H1 (cell line): ENCODE measurements at regions not wholly inside any gene's neighbourhood (a gene's known extent, or its start where the extent isn't known, plus 50 kb on each side); places are given as distances from the start of the nearest gene placed in this dataset.

Experiments
- CTCF ChIA-PET: fragments of 300-600 bp; sonication (Branson Sonifier 250); formaldehyde crosslinking; loops from one replicate; lab custom pipeline; 2021; ENCODE audit not compliant: partially characterized antibody; lab: Charles Lee
- POLR2A ChIA-PET: fragments of 300-600 bp; sonication (Branson Sonifier 250); formaldehyde crosslinking; loops from one replicate; lab custom pipeline; 2021; ENCODE audit warnings: inconsistent platforms; ENCODE audit not compliant: partially characterized antibody; lab: Charles Lee
- DNase-seq, 2 experiments: peaks; one replicate each; pipeline versions ENCODE4 v3.0.0 to v3.0.0-alpha.2; 2010 to 2022; ENCODE audit warnings: low spot score in 2 of 2, low read depth in 1 of 2, mixed read lengths in 1 of 2
- FAIRE-seq: peaks from 2 replicates; lab custom pipeline; 2011; peaks lifted over from hg19 to GRCh38; lab: Jason Lieb, UNC
- H2AFZ ChIP-seq: 2 replicates; pipeline ENCODE4 v1.8.1; 2012; ENCODE audit warnings: low read length, inconsistent platforms
- H2AK5ac ChIP-seq: 2 replicates; pipeline ENCODE4 v1.6.1; 2013; ENCODE audit warnings: low read depth, low read length
- H2BK120ac ChIP-seq: replicated peaks from 2 replicates; pipeline ENCODE3; 2013; ENCODE audit warnings: low read depth, low read length, inconsistent platforms
- H2BK12ac ChIP-seq: 2 replicates; pipeline ENCODE4 v1.6.1; 2013; ENCODE audit warnings: low read depth, low read length
- H2BK15ac ChIP-seq: 2 replicates; pipeline ENCODE4 v1.6.1; 2013; ENCODE audit warnings: low read length
- H2BK20ac ChIP-seq: 2 replicates; pipeline ENCODE4 v1.6.1; 2013; ENCODE audit warnings: low read length
- H2BK5ac ChIP-seq: 2 replicates; pipeline ENCODE4 v1.6.1; 2013; ENCODE audit warnings: low read depth, low read length
- H3K14ac ChIP-seq: 2 replicates; pipeline ENCODE4 v1.6.1; 2013; ENCODE audit warnings: inconsistent platforms; ENCODE audit not compliant: insufficient read length
- H3K18ac ChIP-seq: 2 replicates; pipeline ENCODE4 v1.6.1; 2013; ENCODE audit warnings: low read length; ENCODE audit errors: extremely low read depth
- H3K23ac ChIP-seq: 2 replicates; pipeline ENCODE4 v1.6.1; 2013; ENCODE audit warnings: inconsistent platforms; ENCODE audit not compliant: insufficient read length
- H3K23me2 ChIP-seq: 2 replicates; pipeline ENCODE4 v1.6.1; 2013; ENCODE audit warnings: low read depth, low read length
- H3K27ac ChIP-seq: 2 replicates; pipeline ENCODE4 v1.6.1; 2011; ENCODE audit warnings: low read depth, low read length, inconsistent platforms
- H3K27me3 ChIP-seq, 4 experiments: replicated peaks in 1 of 4; 1 replicate in 1 of 4; 2 replicates in 3 of 4; pipeline versions ENCODE4 v1.6.1 to v1.8.1; 2011 to 2013; ENCODE audit warnings: low read length in 3 of 4, mild to moderate bottlenecking in 3 of 4, inconsistent platforms in 2 of 4, mixed read lengths in 2 of 4, moderate library complexity in 1 of 4; ENCODE audit not compliant: control insufficient read depth in 3 of 4, insufficient read depth in 3 of 4; ENCODE audit errors: extremely low read depth in 1 of 4
- H3K36me3 ChIP-seq, 4 experiments: 2 replicates each; pipeline versions ENCODE4 v1.6.1 to v1.8.1; 2011 to 2013; ENCODE audit warnings: mild to moderate bottlenecking in 4 of 4, low read length in 3 of 4, moderate library complexity in 2 of 4, control low read depth in 1 of 4, inconsistent platforms in 1 of 4; ENCODE audit not compliant: insufficient read depth in 4 of 4, control insufficient read depth in 2 of 4
- H3K4ac ChIP-seq: replicated peaks from 2 replicates; pipeline ENCODE3; 2013; ENCODE audit warnings: low read length, low read depth, mixed read lengths, inconsistent platforms; ENCODE audit not compliant: insufficient read length
- H3K4me1 ChIP-seq, 4 experiments: replicated peaks in 1 of 4; 1 replicate in 1 of 4; 2 replicates in 3 of 4; pipeline versions ENCODE4 v1.6.1 to v1.8.1; 2011 to 2013; ENCODE audit warnings: low read length in 3 of 4, inconsistent platforms in 2 of 4, mixed read lengths in 1 of 4; ENCODE audit not compliant: insufficient read depth in 4 of 4, control insufficient read depth in 3 of 4
- H3K4me2 ChIP-seq, 2 experiments: 2 replicates each; pipeline versions ENCODE4 v1.6.1 to v1.8.1; 2011 to 2013; ENCODE audit warnings: low read depth in 2 of 2, low read length in 2 of 2, control low read depth in 1 of 2, inconsistent platforms in 1 of 2, mild to moderate bottlenecking in 1 of 2; ENCODE audit not compliant: insufficient read depth in 1 of 2
- H3K4me3 ChIP-seq, 4 experiments: fragments of 200-600, 300-600 bp in 1 of 4; sonication (generic), shearing (Covaris generic), sonication (Bioruptor Twin) in 1 of 4; 2 replicates each; pipeline versions ENCODE4 v1.5.1 to v1.8.1; 2011 to 2016; ENCODE audit warnings: low read length in 4 of 4, low read depth in 3 of 4, control low read depth in 2 of 4, inconsistent platforms in 2 of 4, mild to moderate bottlenecking in 2 of 4, mixed read lengths in 1 of 4, moderate library complexity in 1 of 4; ENCODE audit not compliant: insufficient read depth in 2 of 4; ENCODE audit errors: extremely low read depth in 1 of 4
- H3K56ac ChIP-seq: replicated peaks from 2 replicates; pipeline ENCODE3; 2013; ENCODE audit warnings: low read depth, mild to moderate bottlenecking, mixed read lengths, low read length, inconsistent platforms; ENCODE audit not compliant: insufficient read length
- H3K79me1 ChIP-seq: 2 replicates; pipeline ENCODE4 v1.6.1; 2013; ENCODE audit warnings: low read depth, low read length, control low read depth
- H3K79me2 ChIP-seq, 2 experiments: 2 replicates each; pipeline versions ENCODE4 v1.6.1 to v1.8.1; 2012 to 2013; ENCODE audit warnings: low read length in 2 of 2, mild to moderate bottlenecking in 2 of 2, inconsistent platforms in 1 of 2; ENCODE audit not compliant: insufficient read depth in 2 of 2, control insufficient read depth in 1 of 2
- H3K9ac ChIP-seq, 4 experiments: replicated peaks in 1 of 4; 1 replicate in 1 of 4; 2 replicates in 3 of 4; pipeline versions ENCODE4 v1.6.1 to v1.8.1; 2011 to 2013; ENCODE audit warnings: low read depth in 3 of 4, low read length in 3 of 4, control low read depth in 2 of 4, mild to moderate bottlenecking in 2 of 4, moderate library complexity in 2 of 4, inconsistent platforms in 1 of 4; ENCODE audit errors: extremely low read depth in 1 of 4
- H3K9me3 ChIP-seq, 2 experiments: 2 replicates each; pipeline versions ENCODE4 v1.6.1 to v1.8.1; 2012 to 2013; ENCODE audit warnings: mild to moderate bottlenecking in 2 of 2, moderate library complexity in 2 of 2, control low read depth in 1 of 2, inconsistent platforms in 1 of 2, low read depth in 1 of 2, low read length in 1 of 2, mixed read lengths in 1 of 2; ENCODE audit not compliant: insufficient read depth in 2 of 2
- H4K20me1 ChIP-seq, 2 experiments: replicated peaks in 1 of 2; 2 replicates each; pipeline versions ENCODE3 to v1.8.1; 2011 to 2013; ENCODE audit warnings: inconsistent platforms in 2 of 2, low read length in 2 of 2, mild to moderate bottlenecking in 1 of 2; ENCODE audit not compliant: insufficient read depth in 2 of 2, control insufficient read depth in 1 of 2
- H4K5ac ChIP-seq: 2 replicates; pipeline ENCODE4 v1.6.1; 2013; ENCODE audit warnings: low read length, low read depth, mixed read lengths, inconsistent platforms; ENCODE audit not compliant: insufficient read length
- H4K8ac ChIP-seq: 2 replicates; pipeline ENCODE4 v1.8.0; 2013; ENCODE audit warnings: mild to moderate bottlenecking, moderate library complexity, low read length, inconsistent platforms; ENCODE audit not compliant: insufficient read depth; ENCODE audit errors: extremely low read depth
- H4K91ac ChIP-seq: replicated peaks from 2 replicates; pipeline ENCODE3; 2013; ENCODE audit warnings: low read length, mixed read lengths, inconsistent platforms; ENCODE audit not compliant: insufficient read length
- BRCA1 ChIP-seq: IDR thresholded peaks from 2 replicates; pipeline ENCODE4 v1.6.1; 2012; ENCODE audit warnings: low read depth, low read length, improper control_type of control experiment
- EP300 ChIP-seq, 2 experiments: IDR thresholded peaks; 1 replicate in 1 of 2; 2 replicates in 1 of 2; pipeline ENCODE4 v1.6.1; 2011 to 2012; ENCODE audit warnings: low read depth in 2 of 2, low read length in 2 of 2, mild to moderate bottlenecking in 2 of 2, borderline replicate concordance in 1 of 2, inconsistent platforms in 1 of 2, moderate library complexity in 1 of 2
- EZH2 ChIP-seq: fragments of 200-600 bp; sonication (generic); IDR thresholded peaks from 2 replicates; pipeline ENCODE4 v1.7.1; 2012; ENCODE audit warnings: low read depth, mild to moderate bottlenecking, moderate library complexity, low read length, inconsistent platforms; ENCODE audit not compliant: severe bottlenecking
- GTF2F1 ChIP-seq: IDR thresholded peaks from 2 replicates; pipeline ENCODE4 v1.6.1; 2012; ENCODE audit warnings: low read depth, low read length, improper control_type of control experiment, borderline replicate concordance
- JUND ChIP-seq: IDR thresholded peaks from 2 replicates; pipeline ENCODE4 v1.6.1; 2011; ENCODE audit warnings: mild to moderate bottlenecking, improper control_type of control experiment, low read length
- PHF8 ChIP-seq: fragments of 200-600 bp; sonication (generic); conservative IDR thresholded peaks from 2 replicates; pipeline ENCODE4 v1.7.1; 2012; ENCODE audit warnings: low read depth, mild to moderate bottlenecking, inconsistent platforms, low read length, moderate library complexity
- RBBP5 ChIP-seq: IDR thresholded peaks from 2 replicates; pipeline ENCODE4 v1.7.1; 2012; ENCODE audit warnings: low read depth, mild to moderate bottlenecking, inconsistent platforms, low read length, moderate library complexity, borderline replicate concordance
- RFX5 ChIP-seq: IDR thresholded peaks from 2 replicates; pipeline ENCODE4 v1.6.1; 2011; ENCODE audit warnings: low read depth, low read length, improper control_type of control experiment, borderline replicate concordance
- SAP30 ChIP-seq: fragments of 300-600 bp; sonication (generic); IDR thresholded peaks from 2 replicates; pipeline ENCODE4 v1.7.1; 2012; ENCODE audit warnings: low read length, moderate library complexity, mild to moderate bottlenecking, inconsistent platforms; ENCODE audit not compliant: insufficient read depth, insufficient replicate concordance
- SIN3A ChIP-seq, 2 experiments: IDR thresholded peaks in 1 of 2; conservative IDR thresholded peaks in 1 of 2; 2 replicates each; pipeline ENCODE4 v1.6.1; 2011 to 2012; ENCODE audit warnings: low read length in 2 of 2, improper control_type of control experiment in 1 of 2, low read depth in 1 of 2, mild to moderate bottlenecking in 1 of 2
- SUZ12 ChIP-seq: fragments of 200-600 bp; sonication (generic); IDR thresholded peaks from 2 replicates; pipeline ENCODE4 v1.6.1; 2012; ENCODE audit warnings: mild to moderate bottlenecking, inconsistent platforms, low read length, moderate library complexity, mixed read lengths
- WGBS, 2 experiments: shearing (Covaris generic) in 1 of 2; methylation state at CpG; one replicate each; pipeline versions ENCODE4 v1.1.6 to v1.1.7; 2013 to 2015; ENCODE audit warnings: low lambda C conversion rate in 2 of 2, mixed read lengths in 2 of 2, inconsistent platforms in 1 of 2, low coverage in 1 of 2, missing lambda C conversion rate in 1 of 2; ENCODE audit not compliant: insufficient replicate concordance in 2 of 2, insufficient coverage in 1 of 2, insufficient read length in 1 of 2; ENCODE audit errors: extremely low coverage in 1 of 2, missing lambda C conversion rate in 1 of 2; 5-methylcytosine and 5-hydroxymethylcytosine counted together

DNA sequence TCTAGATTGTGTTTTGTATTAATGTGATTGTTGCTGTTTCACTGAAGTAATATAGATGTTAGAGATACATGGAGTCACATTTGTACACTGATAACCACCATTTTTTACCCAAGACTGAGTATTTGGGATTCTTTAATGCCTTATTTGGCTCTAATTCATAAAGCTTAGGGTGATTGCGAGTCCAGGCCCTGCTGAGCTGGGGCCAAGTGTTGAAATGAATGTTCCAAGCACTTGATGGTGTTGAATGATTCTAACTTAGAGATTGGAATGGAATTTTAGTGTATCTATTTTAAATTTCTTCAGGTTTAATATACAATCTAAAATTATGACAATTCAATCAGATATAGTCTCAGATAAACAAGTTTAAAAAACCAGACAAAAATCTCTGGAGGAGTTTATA is 329.4 kb upstream of the SLC35B3 start:
- WGBS, 2 experiments = 92% methylated on average over 1 of the region's 1 CpG; no CpG with 5 or more reads in 1 of the 2 experiments
- H2BK20ac ChIP-seq = no peak overlapping the region
- H2AFZ ChIP-seq = no peak overlapping the region
- no peak overlapping the region for H3K4me3 ChIP-seq
- no peak overlapping the region for H2BK120ac ChIP-seq
- no peak overlapping the region for H3K14ac ChIP-seq
- no peak overlapping the region for H3K9ac ChIP-seq
- H3K36me3 ChIP-seq = no peaks in the 10 kb centered on the region
- no peak overlapping the region for H3K18ac ChIP-seq
- H2BK12ac ChIP-seq = no peak overlapping the region
- H3K56ac ChIP-seq = no peak overlapping the region
- no peak overlapping the region for H3K4ac ChIP-seq
- no peak overlapping the region for H2BK15ac ChIP-seq
- no peaks in the 10 kb centered on the region for H3K27me3 ChIP-seq
- no peak overlapping the region for H2BK5ac ChIP-seq
- no peaks in the 10 kb centered on the region for H3K9me3 ChIP-seq
- H4K5ac ChIP-seq = no peak overlapping the region
- no peak overlapping the region for H3K27ac ChIP-seq
- no peak overlapping the region for H2AK5ac ChIP-seq
- H3K79me2 ChIP-seq = no peaks in the 10 kb centered on the region
- no peak overlapping the region for H4K8ac ChIP-seq
- POLR2A ChIA-PET = no interaction called here
- H3K4me1 ChIP-seq = no peaks in the 10 kb centered on the region
- CTCF ChIA-PET = no interaction called here
- no peaks in the 10 kb centered on the region for H3K23me2 ChIP-seq
- H3K79me1 ChIP-seq = no peaks in the 10 kb centered on the region
- H3K23ac ChIP-seq = no peak overlapping the region
- H4K20me1 ChIP-seq = no peaks in the 10 kb centered on the region
- DNase-seq = no peak
- H3K4me2 ChIP-seq = no peak overlapping the region
- TF ChIP-seq RFX5 (no peak), RBBP5 (no peak), BRCA1 (no peak), SIN3A (conservative IDR thresholded peaks at IDR 0.05 in 1 of 2, IDR thresholded peaks at IDR 0.05 in 1 of 2; ENCODE audit: low read depth in 1 of 2, low read length in 2 of 2) (no peak), EP300 (IDR thresholded peaks at IDR 0.05; ENCODE audit: borderline replicate concordance in 1 of 2, low read depth in 2 of 2, low read length in 2 of 2) (no peak), PHF8 (no peak), SAP30 (no peak), SUZ12 (no peak), EZH2 (no peak), JUND (no peak), GTF2F1 (no peak)
- no peak for FAIRE-seq
- H4K91ac ChIP-seq = no peak overlapping the region
